OCI-LY1 (cell line): ENCODE measurements at regions not wholly inside any gene's neighbourhood (a gene's known extent, or its start where the extent isn't known, plus 50 kb on each side); places are given as distances from the start of the nearest gene placed in this dataset.

Source experiments
- H2AFZ ChIP-seq: fragments of 200-600 bp; sonication (generic), shearing (Covaris generic); 2 replicates; pipeline ENCODE4 v1.6.0; 2014; ENCODE audit warnings: antibody characterized with exemption, mild to moderate bottlenecking, low read length
- H3F3A ChIP-seq: fragments of 200-600 bp; sonication (generic), shearing (Covaris generic); 2 replicates; pipeline ENCODE4 v1.6.0; 2014; ENCODE audit warnings: mild to moderate bottlenecking, antibody characterized with exemption, low read length, moderate library complexity; ENCODE audit not compliant: insufficient read depth
- H3K27ac ChIP-seq: fragments of 200-600 bp; sonication (generic); 2 replicates; pipeline ENCODE4 v1.5.1; 2014; ENCODE audit warnings: low read length, mixed run types, mild to moderate bottlenecking, low read depth; ENCODE audit not compliant: poor library complexity, severe bottlenecking
- H3K27me3 ChIP-seq: fragments of 200-600 bp; sonication (generic); 2 replicates; pipeline ENCODE4 v1.6.0; 2014; ENCODE audit warnings: antibody characterized with exemption, mild to moderate bottlenecking, low read length, moderate library complexity; ENCODE audit not compliant: insufficient read depth
- H3K36me3 ChIP-seq: fragments of 200-600 bp; sonication (generic); 2 replicates; pipeline ENCODE4 v1.6.1; 2014; ENCODE audit warnings: mild to moderate bottlenecking, antibody characterized with exemption, low read length, moderate library complexity, mixed read lengths; ENCODE audit not compliant: insufficient read depth
- H3K4me1 ChIP-seq: fragments of 200-600 bp; sonication (generic); 2 replicates; pipeline ENCODE4 v1.5.1; 2014; ENCODE audit warnings: mild to moderate bottlenecking, low read length, moderate library complexity; ENCODE audit not compliant: insufficient read depth, severe bottlenecking
- H3K4me2 ChIP-seq: fragments of 200-600 bp; sonication (generic), shearing (Covaris generic); 2 replicates; pipeline ENCODE4 v1.6.1; 2014; ENCODE audit warnings: low read length
- H3K4me3 ChIP-seq: fragments of 200-600 bp; sonication (generic); 2 replicates; pipeline ENCODE4 v1.5.1; 2014; ENCODE audit warnings: low read length, low read depth, mild to moderate bottlenecking, mixed read lengths; ENCODE audit not compliant: poor library complexity, severe bottlenecking
- H3K79me2 ChIP-seq: fragments of 200-600 bp; shearing (Covaris generic); 2 replicates; pipeline ENCODE4 v1.6.1; 2016; ENCODE audit warnings: mixed run types, low read length, mixed read lengths; ENCODE audit not compliant: insufficient read depth
- H3K9ac ChIP-seq: fragments of 200-600 bp; sonication (generic), shearing (Covaris generic); 2 replicates; pipeline ENCODE4 v1.6.1; 2014; ENCODE audit warnings: mild to moderate bottlenecking, low read length, mixed read lengths
- H3K9me2 ChIP-seq: fragments of 200-600 bp; sonication (generic), shearing (Covaris generic); 2 replicates; pipeline ENCODE4 v1.6.1; 2014; ENCODE audit warnings: low read depth, mild to moderate bottlenecking, low read length, mixed read lengths
- H3K9me3 ChIP-seq: fragments of 200-600 bp; shearing (Covaris generic); 2 replicates; pipeline ENCODE4 v1.6.1; 2014; ENCODE audit warnings: low read length, mixed read lengths
- H4K20me1 ChIP-seq: fragments of 200-600 bp; sonication (generic), shearing (Covaris generic); 2 replicates; pipeline ENCODE4 v1.6.0; 2016; ENCODE audit warnings: mild to moderate bottlenecking, low read length; ENCODE audit not compliant: insufficient read depth
- CTCF ChIP-seq: fragments of 200-600 bp; sonication (generic), shearing (Covaris generic); IDR thresholded peaks from 2 replicates; pipeline ENCODE4 v1.5.1; 2017; ENCODE audit warnings: mild to moderate bottlenecking, antibody characterized with exemption, low read length, moderate library complexity, mixed read lengths
- EZH2 ChIP-seq: fragments of 200-600 bp; sonication (generic), shearing (Covaris generic); IDR thresholded peaks from 2 replicates; pipeline ENCODE4 v1.8.0; 2017; ENCODE audit warnings: borderline replicate concordance, mixed run types, mild to moderate bottlenecking, antibody characterized with exemption, low read length, moderate library complexity, mixed read lengths

- Histone ChIP-seq H4K20me1 (no peaks in the 10 kb centered on the region), H3K4me1 (no peaks in the 10 kb centered on the region), H3K9me2 (no peaks in the 10 kb centered on the region), H3F3A (no peaks in the 10 kb centered on the region), H3K36me3 (no peaks in the 10 kb centered on the region), H3K9me3 (no peaks in the 10 kb centered on the region), H3K27me3 (no peaks in the 10 kb centered on the region), H3K4me3 (no peak overlapping the region), H3K4me2 (no peak overlapping the region), H2AFZ (no peak overlapping the region), H3K27ac (no peak overlapping the region), H3K79me2 (no peaks in the 10 kb centered on the region), H3K9ac (no peak overlapping the region)
- TF ChIP-seq EZH2 (no peak), CTCF (no peak)
Measured at GRCh38 chr3:6732807-6733206, 128.1 kb upstream of the GRM7 start.

GRCh38 chr3:6733699-6734394 lies 127.1 kb upstream of the GRM7 start:
- no peaks in the 10 kb centered on the region for H3F3A ChIP-seq
- no peaks in the 10 kb centered on the region for H3K9me3 ChIP-seq
- H4K20me1 ChIP-seq = no peaks in the 10 kb centered on the region
- TF ChIP-seq CTCF (no peak), EZH2 (no peak)
- no peaks in the 10 kb centered on the region for H3K36me3 ChIP-seq
- H3K4me1 ChIP-seq = no peaks in the 10 kb centered on the region
- H3K4me3 ChIP-seq = no peak overlapping the region
- H3K9me2 ChIP-seq = no peaks in the 10 kb centered on the region
- H3K79me2 ChIP-seq = no peaks in the 10 kb centered on the region
- no peak overlapping the region for H2AFZ ChIP-seq
- H3K27me3 ChIP-seq = no peaks in the 10 kb centered on the region
- H3K4me2 ChIP-seq = no peak overlapping the region
- H3K27ac ChIP-seq = no peak overlapping the region
- no peak overlapping the region for H3K9ac ChIP-seq

GRCh38 chr3:6734395-6734746 lies 126.5 kb upstream of the GRM7 start:
- Histone ChIP-seq H3K4me2 (no peak overlapping the region), H3K9me3 (no peaks in the 10 kb centered on the region), H3F3A (no peaks in the 10 kb centered on the region), H3K4me1 (no peaks in the 10 kb centered on the region), H3K9ac (no peak overlapping the region), H4K20me1 (no peaks in the 10 kb centered on the region), H3K79me2 (no peaks in the 10 kb centered on the region), H3K4me3 (no peak overlapping the region), H3K27me3 (no peaks in the 10 kb centered on the region), H3K36me3 (no peaks in the 10 kb centered on the region), H2AFZ (no peak overlapping the region), H3K9me2 (no peaks in the 10 kb centered on the region), H3K27ac (no peak overlapping the region)
- TF ChIP-seq EZH2 (no peak), CTCF (no peak)
